ENCODE measurements at regions not wholly inside any gene's neighbourhood (a gene's known extent, or its start where the extent isn't known, plus 50 kb on each side); places are given as distances from the start of the nearest gene placed in this dataset.

- no peak overlapping the region for H3K4me3 ChIP-seq (replicated peaks in 1 of 2; ENCODE audit: low read depth in 2 of 2, low read length in 2 of 2)
- no peak for DNase-seq (ENCODE audit: low read depth in 2 of 2)
- TF ChIP-seq, protein P1, sequence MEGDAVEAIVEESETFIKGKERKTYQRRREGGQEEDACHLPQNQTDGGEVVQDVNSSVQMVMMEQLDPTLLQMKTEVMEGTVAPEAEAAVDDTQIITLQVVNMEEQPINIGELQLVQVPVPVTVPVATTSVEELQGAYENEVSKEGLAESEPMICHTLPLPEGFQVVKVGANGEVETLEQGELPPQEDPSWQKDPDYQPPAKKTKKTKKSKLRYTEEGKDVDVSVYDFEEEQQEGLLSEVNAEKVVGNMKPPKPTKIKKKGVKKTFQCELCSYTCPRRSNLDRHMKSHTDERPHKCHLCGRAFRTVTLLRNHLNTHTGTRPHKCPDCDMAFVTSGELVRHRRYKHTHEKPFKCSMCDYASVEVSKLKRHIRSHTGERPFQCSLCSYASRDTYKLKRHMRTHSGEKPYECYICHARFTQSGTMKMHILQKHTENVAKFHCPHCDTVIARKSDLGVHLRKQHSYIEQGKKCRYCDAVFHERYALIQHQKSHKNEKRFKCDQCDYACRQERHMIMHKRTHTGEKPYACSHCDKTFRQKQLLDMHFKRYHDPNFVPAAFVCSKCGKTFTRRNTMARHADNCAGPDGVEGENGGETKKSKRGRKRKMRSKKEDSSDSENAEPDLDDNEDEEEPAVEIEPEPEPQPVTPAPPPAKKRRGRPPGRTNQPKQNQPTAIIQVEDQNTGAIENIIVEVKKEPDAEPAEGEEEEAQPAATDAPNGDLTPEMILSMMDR (IDR thresholded peaks at IDR 0.05; ENCODE audit: low read depth, low read length) = no peak
These were observed 297.1 kb downstream of the UQCRFS1 start for GRCh38 chr19:28915737-28916460.

GRCh38 chr19:28915202-28915601 lies 297.7 kb downstream of the UQCRFS1 start:
- no peak for DNase-seq (ENCODE audit: low read depth in 2 of 2)
- no peak overlapping the region for H3K4me3 ChIP-seq (replicated peaks in 1 of 2; ENCODE audit: low read depth in 2 of 2, low read length in 2 of 2)
- TF ChIP-seq, protein P1 (IDR thresholded peaks at IDR 0.05; ENCODE audit: low read depth, low read length) = no peak

- no peak for DNase-seq (ENCODE audit: low read depth in 2 of 2)
- H3K4me3 ChIP-seq (replicated peaks in 1 of 2; ENCODE audit: low read depth in 2 of 2, low read length in 2 of 2) = no peak overlapping the region
- TF ChIP-seq, protein P1 (IDR thresholded peaks at IDR 0.05; ENCODE audit: low read depth, low read length) = no peak
These were observed 298.8 kb downstream of the UQCRFS1 start for GRCh38 chr19:28914173-28914572.

- H3K4me3 ChIP-seq (replicated peaks in 1 of 2; ENCODE audit: low read depth in 2 of 2, low read length in 2 of 2) = no peak overlapping the region
- TF ChIP-seq, protein P1 (IDR thresholded peaks at IDR 0.05; ENCODE audit: low read depth, low read length) = no peak
- DNase-seq (ENCODE audit: low read depth in 2 of 2) = no peak
These were observed 299.3 kb downstream of the UQCRFS1 start for GRCh38 chr19:28913626-28914025.

DNA sequence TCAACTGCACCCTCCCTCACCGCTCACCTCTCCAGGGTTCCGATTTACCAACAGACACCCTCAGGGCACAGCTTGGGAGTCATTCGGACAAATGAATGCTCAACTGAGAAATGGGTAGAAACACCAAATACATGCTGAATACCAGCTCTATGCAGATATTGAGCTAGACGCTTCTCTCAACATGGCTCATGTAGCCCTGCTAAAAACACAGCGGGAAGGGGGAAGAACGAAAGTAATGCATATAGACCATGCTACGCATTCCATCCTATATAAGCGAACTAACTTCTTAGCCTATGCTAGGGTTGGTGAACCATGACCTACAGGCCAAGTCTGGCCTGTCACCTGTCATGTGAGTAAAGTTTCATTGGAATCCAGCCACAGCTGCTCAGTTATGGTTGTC lies 304.0 kb downstream of the UQCRFS1 start:
- H3K4me3 ChIP-seq (replicated peaks in 1 of 2; ENCODE audit: low read depth in 2 of 2, low read length in 2 of 2) = no peak overlapping the region
- DNase-seq (ENCODE audit: low read depth in 2 of 2) = no peak
- TF ChIP-seq, protein P1 (IDR thresholded peaks at IDR 0.05; ENCODE audit: low read depth, low read length) = no peak

GRCh38 chr19:28907534-28907933 lies 305.4 kb downstream of the UQCRFS1 start:
- H3K4me3 ChIP-seq (replicated peaks in 1 of 2; ENCODE audit: low read depth in 2 of 2, low read length in 2 of 2) = no peak overlapping the region
- no peak for DNase-seq (ENCODE audit: low read depth in 2 of 2)
- TF ChIP-seq, protein P1 (IDR thresholded peaks at IDR 0.05; ENCODE audit: low read depth, low read length) = no peak

GRCh38 chr19:28905996-28906395 lies 307.0 kb downstream of the UQCRFS1 start:
- no peak overlapping the region for H3K4me3 ChIP-seq (replicated peaks in 1 of 2; ENCODE audit: low read depth in 2 of 2, low read length in 2 of 2)
- TF ChIP-seq, protein P1 (IDR thresholded peaks at IDR 0.05; ENCODE audit: low read depth, low read length) = no peak
- DNase-seq (ENCODE audit: low read depth in 2 of 2) = peak in 1 of 2 donors; percentile 84

Data from cardiac fibroblast (primary cell).